GM18951 (cell line): ENCODE measurements at regions not wholly inside any gene's neighbourhood (a gene's known extent, or its start where the extent isn't known, plus 50 kb on each side); places are given as distances from the start of the nearest gene placed in this dataset.

Experiments
- POLR2A ChIP-seq: IDR thresholded peaks from 4 replicates; pipeline ENCODE4 v1.6.1; 2011; ENCODE audit warnings: mild to moderate bottlenecking; ENCODE audit not compliant: insufficient read length, insufficient read depth; ENCODE audit errors: extremely low read depth
- in situ Hi-C: fragments of 300-500 bp; cut with MboI; formaldehyde crosslinking; loops from one replicate; pipeline ENCODE4 v1.12.0; 2022; ENCODE audit warnings: low sequenced_read_pairs, mixed read lengths, inconsistent platforms; ENCODE audit not compliant: unreplicated experiment

- no peak for TF ChIP-seq POLR2A
Measured at GRCh38 chr10:120729547-120729946, 121.6 kb upstream of the WDR11 start.

GRCh38 chr10:120732067-120732466, 119.1 kb upstream of the WDR11 start:
- no peak for TF ChIP-seq POLR2A
- in situ Hi-C loops: loop anchor here (10.0 kb wide), 1 partner anchor 307 kb away; no protein-coding TSS in a partner anchor

More at GRCh38 chr10:120729547-120729946, 121.6 kb upstream of the WDR11 start:
- in situ Hi-C loops: no loop called here

- in situ Hi-C loops: loop anchor here (10.0 kb wide), 1 partner anchor 308 kb away; no protein-coding TSS in a partner anchor
- TF ChIP-seq POLR2A: no peak
Measured at GRCh38 chr10:120732643-120733313, 118.4 kb upstream of the WDR11 start.

DNA sequence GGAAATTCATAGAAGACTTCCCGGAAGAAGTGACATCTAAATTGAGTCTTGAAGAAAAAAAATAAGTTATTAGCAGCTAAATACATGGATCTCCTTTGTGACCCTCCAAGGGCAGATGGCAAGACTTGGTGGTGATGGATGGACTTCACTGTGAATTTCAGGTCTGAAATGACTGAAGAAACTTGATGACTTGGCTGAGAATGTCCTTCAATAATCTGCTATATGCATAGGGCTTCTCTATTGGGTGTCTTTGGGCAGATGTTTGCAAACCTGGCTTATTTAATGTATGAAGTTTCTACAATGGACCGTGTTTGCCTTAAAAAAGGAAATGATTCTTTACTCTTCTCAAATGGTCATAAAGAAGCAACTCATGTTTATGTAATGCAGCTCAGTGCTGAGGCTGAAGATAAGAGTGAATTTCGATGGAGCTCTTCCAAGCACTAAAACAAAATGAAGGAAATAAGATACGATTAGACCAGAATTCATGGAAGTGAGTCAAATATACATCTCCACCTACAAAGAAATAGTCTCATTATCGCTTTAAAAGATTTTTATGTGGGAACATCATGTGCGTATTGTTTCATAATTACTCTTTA, 116.6 kb upstream of the WDR11 start:
- in situ Hi-C loops: loop anchor here (10.0 kb wide), 1 partner anchor 310 kb away; no protein-coding TSS in a partner anchor
- TF ChIP-seq POLR2A: no peak

DNA sequence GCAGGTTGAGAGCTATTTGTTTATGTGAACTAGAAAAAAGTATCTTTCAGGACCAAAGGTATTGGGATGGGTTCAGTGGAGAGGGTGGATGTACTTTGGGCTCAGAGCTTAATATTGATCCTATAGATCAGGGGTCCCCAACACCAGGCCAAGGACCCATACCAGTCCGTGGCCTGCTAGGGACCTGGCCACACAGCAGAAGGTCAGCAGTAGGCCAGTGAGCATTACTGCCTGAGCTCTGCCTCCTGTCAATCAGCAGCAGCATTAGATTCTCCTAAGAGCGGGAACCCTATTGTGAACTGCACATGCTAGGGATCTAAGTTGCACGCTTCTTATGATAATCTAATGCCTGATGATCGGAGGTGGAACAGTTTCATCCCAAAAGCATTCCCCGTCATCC, 115.8 kb upstream of the WDR11 start:
- no peak for TF ChIP-seq POLR2A

DNA sequence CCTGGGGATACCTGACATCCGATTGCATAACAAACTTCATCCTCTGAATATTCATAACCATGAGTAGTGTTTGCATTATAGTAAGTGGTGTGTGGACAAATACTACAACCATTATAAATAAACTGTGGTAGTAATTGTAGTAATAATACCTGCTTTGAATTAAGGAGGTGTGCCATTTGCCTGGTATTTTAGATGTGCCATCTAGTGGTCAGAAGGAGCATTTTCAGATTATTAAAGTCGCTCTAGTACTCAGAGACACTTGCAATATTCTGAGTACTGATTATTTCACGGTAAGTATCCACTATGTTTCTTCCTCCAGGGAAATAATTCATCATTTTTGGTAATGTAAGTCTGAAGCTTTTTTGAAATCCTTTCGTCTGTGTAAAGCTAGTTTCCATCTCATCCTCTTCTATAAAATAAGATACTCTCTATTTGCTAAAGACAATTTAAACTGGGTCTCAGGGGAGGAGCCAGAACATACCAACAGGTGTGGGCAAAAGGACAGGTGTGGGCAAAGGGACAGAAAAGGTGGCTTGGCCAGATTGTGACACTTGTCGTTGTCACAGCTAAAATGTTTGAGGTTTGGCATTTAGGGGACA, 115.3 kb upstream of the WDR11 start:
- TF ChIP-seq POLR2A: no peak
- in situ Hi-C loops: loop anchor here (10.0 kb wide), 1 partner anchor 311 kb away; no protein-coding TSS in a partner anchor

More for the DNA sequence above, 115.8 kb upstream of the WDR11 start:
- in situ Hi-C loops: loop anchor here (10.0 kb wide), 1 partner anchor 311 kb away; no protein-coding TSS in a partner anchor

GRCh38 chr10:120736377-120736776, 114.8 kb upstream of the WDR11 start:
- TF ChIP-seq POLR2A: no peak
- in situ Hi-C loops: loop anchor here (10.0 kb wide), 1 partner anchor 312 kb away; no protein-coding TSS in a partner anchor

GRCh38 chr10:120738658-120739057, 112.5 kb upstream of the WDR11 start:
- in situ Hi-C loops: loop anchor here (10.0 kb wide), 1 partner anchor 314 kb away; no protein-coding TSS in a partner anchor
- TF ChIP-seq POLR2A: no peak

DNA sequence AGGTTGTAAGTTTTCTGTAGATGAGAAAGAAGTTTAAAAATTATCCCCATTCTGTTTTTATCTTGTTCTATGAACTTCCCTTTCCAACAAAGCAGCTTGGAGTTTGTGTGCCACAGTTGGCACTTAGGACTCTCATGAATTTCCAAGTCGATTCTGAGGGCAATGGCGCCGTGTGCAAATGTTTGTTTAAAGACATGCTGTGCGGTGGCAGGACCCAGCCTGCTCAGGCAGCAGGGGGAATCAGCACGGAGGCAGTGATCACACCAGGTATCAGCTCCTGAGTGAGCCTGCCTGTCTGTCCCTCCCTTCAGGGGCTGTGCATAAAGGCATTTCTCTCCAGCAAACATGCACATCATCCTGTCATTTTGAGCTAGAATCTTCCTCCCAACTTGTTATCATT, 109.8 kb upstream of the WDR11 start:
- in situ Hi-C loops: no loop called here

DNA sequence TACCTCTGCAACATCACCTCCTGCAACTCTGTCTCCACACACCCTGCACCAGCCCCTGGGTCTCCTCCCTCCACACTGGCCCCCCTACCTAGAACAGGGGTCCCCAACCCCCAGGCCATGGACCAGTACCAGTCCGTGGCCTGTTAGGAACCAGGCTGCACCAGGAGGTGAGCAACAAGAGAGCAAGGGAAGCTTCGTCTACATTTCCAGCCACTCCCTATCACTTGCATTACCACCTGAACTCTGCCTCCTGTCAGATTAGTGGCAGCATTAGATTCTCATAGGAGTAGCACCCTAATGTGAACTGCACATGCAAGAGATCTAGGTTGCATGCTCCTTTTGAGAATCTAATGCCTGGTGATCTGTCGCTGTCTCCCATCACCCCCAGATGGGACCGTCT, 108.8 kb upstream of the WDR11 start:
- in situ Hi-C loops: no loop called here
- TF ChIP-seq POLR2A: no peak

More for the DNA sequence above, 109.8 kb upstream of the WDR11 start:
- no peak for TF ChIP-seq POLR2A

- TF ChIP-seq POLR2A: no peak
- in situ Hi-C loops: no loop called here
Measured at GRCh38 chr10:120744040-120744439, 107.1 kb upstream of the WDR11 start.

GRCh38 chr10:120746001-120746777, 105.0 kb upstream of the WDR11 start:
- no peak for TF ChIP-seq POLR2A
- in situ Hi-C loops: no loop called here

- TF ChIP-seq POLR2A: no peak
- in situ Hi-C loops: no loop called here
Measured at GRCh38 chr10:120748519-120748918, 102.6 kb upstream of the WDR11 start.

- in situ Hi-C loops: no loop called here
- TF ChIP-seq POLR2A: no peak
Measured at GRCh38 chr10:120749072-120749471, 102.1 kb upstream of the WDR11 start.
